Vagina (tissue), 2 donors: ENCODE measurements at regions not wholly inside any gene's neighbourhood (a gene's known extent, or its start where the extent isn't known, plus 50 kb on each side); places are given as distances from the start of the nearest gene placed in this dataset.
"Not testable (repeated sequence)": the region's sequence is repeated elsewhere in the genome, so short reads cannot be mapped to it uniquely, and the experiment has no call there.

Experiments
- DNase-seq, 2 donors: peaks; one replicate each; pipeline ENCODE4 v3.0.0-alpha.2; 2017; ENCODE audit errors: extremely low spot score in 2 of 2
- H3K27ac ChIP-seq: fragments of 200-600 bp; sonication (generic); one replicate; pipeline ENCODE4 v1.5.1; 2019
- H3K27me3 ChIP-seq: fragments of 200-600 bp; sonication (generic); one replicate; pipeline ENCODE4 v1.5.1; 2019
- H3K36me3 ChIP-seq, 2 donors: fragments of 200-600 bp; sonication (generic); one replicate each; pipeline ENCODE4 v1.5.1; 2017 to 2019
- H3K4me1 ChIP-seq: fragments of 200-600 bp; sonication (generic); one replicate; pipeline ENCODE4 v1.5.1; 2019
- H3K4me3 ChIP-seq, 2 donors: fragments of 200-600 bp; sonication (generic); 1 replicate in 1 of 2; 2 replicates in 1 of 2; pipeline ENCODE4 v1.5.1; 2016 to 2019
- H3K9me3 ChIP-seq: fragments of 200-600 bp; sonication (generic); one replicate; pipeline ENCODE4 v1.5.1; 2019
- POLR2A ChIP-seq, 2 donors: fragments of 450-650 bp; IDR thresholded peaks; one replicate each; pipeline ENCODE4 v1.6.1; 2017; ENCODE audit warnings: antibody characterized with exemption in 2 of 2, mild to moderate bottlenecking in 2 of 2, moderate library complexity in 2 of 2
- POLR2AphosphoS5 ChIP-seq, 2 donors: sonication (generic); formaldehyde crosslinking; IDR thresholded peaks; one replicate each; pipeline ENCODE4 v1.9.0; 2017; ENCODE audit warnings: antibody characterized with exemption in 2 of 2, mild to moderate bottlenecking in 2 of 2, low read depth in 1 of 2; ENCODE audit not compliant: insufficient read depth in 1 of 2
- intact Hi-C: fragments of 100-400 bp; cut with DNase I; formaldehyde crosslinking; loops from one replicate; pipeline ENCODE4 v1.15.1; 2023
- TF ChIP-seq, protein P1 (sequence below), 3 experiments: fragments of 450-650 bp in 2 of 3; fragments of 200-600 bp in 1 of 3; sonication (generic) in 1 of 3; IDR thresholded peaks; one replicate each; pipeline ENCODE4 v1.5.1; 2017 to 2019; ENCODE audit warnings: antibody characterized with exemption in 3 of 3, mild to moderate bottlenecking in 2 of 3, moderate library complexity in 2 of 3

- Histone ChIP-seq H3K9me3 (no peaks in the 10 kb centered on the region), H3K27ac (no peak overlapping the region), H3K4me1 (peaks cover 17% of the 10 kb centered on the region), H3K4me3 (no peak overlapping the region), H3K27me3 (no peaks in the 10 kb centered on the region), H3K36me3 (no peaks in the 10 kb centered on the region)
- intact Hi-C loops, result no loop called here
- no peak for TF ChIP-seq POLR2A (IDR thresholded peaks at IDR 0.05)
- peak in 1 of 2 donors; percentile 15 for TF ChIP-seq POLR2AphosphoS5 (IDR thresholded peaks at IDR 0.05; ENCODE audit: insufficient read depth in 1 of 2, low read depth in 1 of 2)
- DNase-seq, result no peak
Observed at GRCh38 chr3:64440498-64440897, 215.2 kb upstream of the PRICKLE2 start.

DNA sequence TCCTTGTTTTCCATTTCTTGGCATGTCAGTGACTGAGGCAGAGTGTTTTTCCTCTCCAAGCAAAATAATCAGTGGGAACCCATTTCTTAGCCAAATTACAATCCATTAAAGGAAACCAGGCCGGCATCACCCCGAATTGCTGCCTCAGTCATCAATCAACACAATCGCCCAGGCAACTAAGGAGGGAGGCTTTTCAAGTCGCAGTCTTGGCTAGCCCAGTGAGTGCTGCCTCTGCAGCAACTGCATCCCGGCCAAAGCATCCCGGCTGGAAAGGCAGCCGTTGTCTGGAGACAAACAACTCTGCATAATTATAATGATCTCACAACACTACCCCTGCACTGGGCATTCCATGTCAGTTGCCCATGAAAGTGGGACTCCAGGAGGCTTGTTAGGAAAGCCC is 213.5 kb upstream of the PRICKLE2 start:
- Histone ChIP-seq H3K4me3 (no peak overlapping the region), H3K27ac (no peak overlapping the region), H3K4me1 (peaks cover 8% of the 10 kb centered on the region), H3K9me3 (no peaks in the 10 kb centered on the region), H3K36me3 (no peaks in the 10 kb centered on the region), H3K27me3 (no peaks in the 10 kb centered on the region)
- DNase-seq, result no peak
- intact Hi-C loops, result no loop called here
- TF ChIP-seq POLR2A (IDR thresholded peaks at IDR 0.05) (no peak), POLR2AphosphoS5 (IDR thresholded peaks at IDR 0.05; ENCODE audit: insufficient read depth in 1 of 2, low read depth in 1 of 2) (no peak)
- TF ChIP-seq, protein P1, sequence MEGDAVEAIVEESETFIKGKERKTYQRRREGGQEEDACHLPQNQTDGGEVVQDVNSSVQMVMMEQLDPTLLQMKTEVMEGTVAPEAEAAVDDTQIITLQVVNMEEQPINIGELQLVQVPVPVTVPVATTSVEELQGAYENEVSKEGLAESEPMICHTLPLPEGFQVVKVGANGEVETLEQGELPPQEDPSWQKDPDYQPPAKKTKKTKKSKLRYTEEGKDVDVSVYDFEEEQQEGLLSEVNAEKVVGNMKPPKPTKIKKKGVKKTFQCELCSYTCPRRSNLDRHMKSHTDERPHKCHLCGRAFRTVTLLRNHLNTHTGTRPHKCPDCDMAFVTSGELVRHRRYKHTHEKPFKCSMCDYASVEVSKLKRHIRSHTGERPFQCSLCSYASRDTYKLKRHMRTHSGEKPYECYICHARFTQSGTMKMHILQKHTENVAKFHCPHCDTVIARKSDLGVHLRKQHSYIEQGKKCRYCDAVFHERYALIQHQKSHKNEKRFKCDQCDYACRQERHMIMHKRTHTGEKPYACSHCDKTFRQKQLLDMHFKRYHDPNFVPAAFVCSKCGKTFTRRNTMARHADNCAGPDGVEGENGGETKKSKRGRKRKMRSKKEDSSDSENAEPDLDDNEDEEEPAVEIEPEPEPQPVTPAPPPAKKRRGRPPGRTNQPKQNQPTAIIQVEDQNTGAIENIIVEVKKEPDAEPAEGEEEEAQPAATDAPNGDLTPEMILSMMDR (IDR thresholded peaks at IDR 0.05), result no peak

GRCh38 chr3:64438066-64438465 is 212.8 kb upstream of the PRICKLE2 start:
- TF ChIP-seq POLR2AphosphoS5 (IDR thresholded peaks at IDR 0.05; ENCODE audit: insufficient read depth in 1 of 2, low read depth in 1 of 2), result no peak
- TF ChIP-seq, protein P1 (IDR thresholded peaks at IDR 0.05), result no peak
- TF ChIP-seq POLR2A (IDR thresholded peaks at IDR 0.05), result no peak
- peaks cover 8% of the 10 kb centered on the region for H3K4me1 ChIP-seq
- no peak overlapping the region for H3K27ac ChIP-seq
- DNase-seq, result no peak
- H3K9me3 ChIP-seq, result no peaks in the 10 kb centered on the region
- no peak overlapping the region for H3K4me3 ChIP-seq
- intact Hi-C loops, result no loop called here
- no peaks in the 10 kb centered on the region for H3K36me3 ChIP-seq
- H3K27me3 ChIP-seq, result no peaks in the 10 kb centered on the region

- H3K27me3 ChIP-seq, result no peaks in the 10 kb centered on the region
- peaks cover 8% of the 10 kb centered on the region for H3K4me1 ChIP-seq
- H3K4me3 ChIP-seq, result no peak overlapping the region
- intact Hi-C loops, result no loop called here
- no peak overlapping the region for H3K27ac ChIP-seq
- TF ChIP-seq POLR2A (IDR thresholded peaks at IDR 0.05), result no peak
- TF ChIP-seq POLR2AphosphoS5 (IDR thresholded peaks at IDR 0.05; ENCODE audit: insufficient read depth in 1 of 2, low read depth in 1 of 2), result no peak
- TF ChIP-seq, protein P1 (IDR thresholded peaks at IDR 0.05), result no peak
- H3K36me3 ChIP-seq, result no peaks in the 10 kb centered on the region
- no peaks in the 10 kb centered on the region for H3K9me3 ChIP-seq
- DNase-seq, result no peak
Observed at GRCh38 chr3:64437131-64437530, 211.9 kb upstream of the PRICKLE2 start.

DNA sequence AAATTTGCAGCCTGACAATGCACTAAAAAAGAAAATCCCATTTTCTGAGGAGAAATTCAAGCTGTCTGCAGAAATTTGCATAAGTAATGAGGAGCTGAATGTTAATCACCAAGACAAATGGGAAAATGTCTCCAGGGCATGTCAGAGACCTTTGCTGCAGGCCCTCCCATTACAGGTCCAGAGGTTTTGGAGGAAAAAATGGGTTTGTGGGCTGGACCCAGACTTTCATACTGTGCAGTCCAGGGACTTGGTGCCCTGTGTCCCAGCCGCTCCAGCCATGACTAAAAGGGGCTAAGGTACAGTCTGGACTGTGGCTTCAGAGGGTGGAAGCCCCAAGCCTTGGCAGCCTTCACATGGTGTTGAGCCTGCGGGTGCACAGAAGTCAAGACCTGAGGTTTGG is 209.8 kb upstream of the PRICKLE2 start:
- H3K4me3 ChIP-seq, intact Hi-C loops, DNase-seq, H3K27me3 ChIP-seq, H3K36me3 ChIP-seq, H3K27ac ChIP-seq, H3K4me1 ChIP-seq, H3K9me3 ChIP-seq: not testable (repeated sequence)

DNA sequence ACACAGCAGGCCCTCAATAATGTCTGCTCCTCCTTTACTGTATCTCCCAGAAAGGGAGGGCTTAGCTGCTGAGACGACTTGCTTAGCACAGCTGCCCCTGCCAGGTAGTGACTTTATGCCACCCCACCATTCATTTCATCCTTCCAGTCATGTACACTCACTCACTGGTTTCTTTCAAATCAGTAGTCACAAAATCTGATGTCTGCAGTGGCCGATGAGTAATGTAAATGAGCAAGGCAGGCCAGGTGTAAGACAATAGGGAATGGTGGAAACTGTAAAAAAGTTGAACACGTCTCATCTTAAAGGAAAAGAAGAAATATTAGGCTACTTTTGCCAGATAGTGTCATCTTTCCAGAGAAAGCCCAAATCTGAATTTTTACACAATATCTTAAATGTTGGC is 207.6 kb upstream of the PRICKLE2 start:
- Histone ChIP-seq H3K4me3 (no peak overlapping the region), H3K4me1 (no peaks in the 10 kb centered on the region), H3K27me3 (no peaks in the 10 kb centered on the region), H3K27ac (no peak overlapping the region), H3K36me3 (no peaks in the 10 kb centered on the region), H3K9me3 (no peaks in the 10 kb centered on the region)
- DNase-seq, result no peak
- TF ChIP-seq POLR2AphosphoS5 (IDR thresholded peaks at IDR 0.05; ENCODE audit: insufficient read depth in 1 of 2, low read depth in 1 of 2) (no peak), POLR2A (IDR thresholded peaks at IDR 0.05) (no peak)
- TF ChIP-seq, protein P1 (IDR thresholded peaks at IDR 0.05), result no peak
- intact Hi-C loops, result no loop called here
